Upper lobe of right lung (tissue), 1 donor: ENCODE measurements at regions not wholly inside any gene's neighbourhood (a gene's known extent, or its start where the extent isn't known, plus 50 kb on each side); places are given as distances from the start of the nearest gene placed in this dataset.

Experiments used
- ATAC-seq: fragments of 200-7000 bp; cut with Tn5 transposase; one replicate; pipeline ENCODE4 v1.9.1; 2020; ENCODE audit warnings: mild to moderate bottlenecking, moderate library complexity
- DNase-seq: peaks from one replicate; pipeline ENCODE4 v3.0.0-alpha.2; 2020
- H3K27ac ChIP-seq: fragments of 200-600 bp; one replicate; pipeline ENCODE4 v1.8.0; 2022
- H3K27me3 ChIP-seq: fragments of 200-600 bp; one replicate; pipeline ENCODE4 v1.8.0; 2022; ENCODE audit warnings: mild to moderate bottlenecking
- H3K36me3 ChIP-seq: fragments of 200-600 bp; one replicate; pipeline ENCODE4 v1.8.0; 2022
- H3K4me1 ChIP-seq: fragments of 200-600 bp; one replicate; pipeline ENCODE4 v1.8.0; 2022
- H3K4me3 ChIP-seq: fragments of 200-600 bp; one replicate; pipeline ENCODE4 v1.8.0; 2022; ENCODE audit warnings: mild to moderate bottlenecking
- H3K9me3 ChIP-seq: fragments of 200-600 bp; one replicate; pipeline ENCODE4 v1.8.0; 2022
- intact Hi-C: fragments of 100-400 bp; cut with DNase I; formaldehyde crosslinking; loops from one replicate; pipeline ENCODE4 v1.11.0; 2022
- TF ChIP-seq, protein P1 (sequence below): fragments of 200-600 bp; IDR thresholded peaks from one replicate; pipeline ENCODE4 v1.8.0; 2022; ENCODE audit warnings: antibody characterized with exemption
- donor health status: DM: no; HTN: yes; CAD: no; lungs with severe emphysema.

DNA sequence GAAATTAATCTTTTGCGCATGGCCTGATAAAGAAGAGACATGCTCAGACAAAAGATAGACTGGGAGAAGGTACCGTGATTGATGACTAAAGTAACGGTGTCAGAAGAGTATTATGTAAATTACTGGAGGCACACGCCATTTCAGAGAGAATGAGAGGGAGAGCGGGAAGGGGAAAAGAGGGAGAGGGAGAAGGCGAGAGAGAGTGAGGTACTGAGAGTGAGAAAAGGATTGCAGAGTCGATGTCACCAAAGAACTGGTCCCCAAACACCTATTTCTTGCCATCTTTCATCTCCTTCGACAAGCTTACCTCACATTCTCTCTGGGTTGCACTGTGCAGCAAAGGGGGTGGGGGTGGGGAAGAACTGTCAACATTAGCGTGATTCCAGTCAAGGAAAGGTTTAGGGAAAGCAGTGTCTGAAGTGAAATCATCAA, 673.7 kb downstream of the BCL11A start:
- H3K4me3 ChIP-seq: no peak overlapping the region
- no peak overlapping the region for H3K27ac ChIP-seq
- ATAC-seq: no peak
- no peaks in the 10 kb centered on the region for H3K9me3 ChIP-seq
- TF ChIP-seq, protein P1, sequence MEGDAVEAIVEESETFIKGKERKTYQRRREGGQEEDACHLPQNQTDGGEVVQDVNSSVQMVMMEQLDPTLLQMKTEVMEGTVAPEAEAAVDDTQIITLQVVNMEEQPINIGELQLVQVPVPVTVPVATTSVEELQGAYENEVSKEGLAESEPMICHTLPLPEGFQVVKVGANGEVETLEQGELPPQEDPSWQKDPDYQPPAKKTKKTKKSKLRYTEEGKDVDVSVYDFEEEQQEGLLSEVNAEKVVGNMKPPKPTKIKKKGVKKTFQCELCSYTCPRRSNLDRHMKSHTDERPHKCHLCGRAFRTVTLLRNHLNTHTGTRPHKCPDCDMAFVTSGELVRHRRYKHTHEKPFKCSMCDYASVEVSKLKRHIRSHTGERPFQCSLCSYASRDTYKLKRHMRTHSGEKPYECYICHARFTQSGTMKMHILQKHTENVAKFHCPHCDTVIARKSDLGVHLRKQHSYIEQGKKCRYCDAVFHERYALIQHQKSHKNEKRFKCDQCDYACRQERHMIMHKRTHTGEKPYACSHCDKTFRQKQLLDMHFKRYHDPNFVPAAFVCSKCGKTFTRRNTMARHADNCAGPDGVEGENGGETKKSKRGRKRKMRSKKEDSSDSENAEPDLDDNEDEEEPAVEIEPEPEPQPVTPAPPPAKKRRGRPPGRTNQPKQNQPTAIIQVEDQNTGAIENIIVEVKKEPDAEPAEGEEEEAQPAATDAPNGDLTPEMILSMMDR: no peak
- intact Hi-C loops: no loop called here
- no peaks in the 10 kb centered on the region for H3K4me1 ChIP-seq
- H3K36me3 ChIP-seq: no peaks in the 10 kb centered on the region
- H3K27me3 ChIP-seq: no peaks in the 10 kb centered on the region
- no peak for DNase-seq

DNA sequence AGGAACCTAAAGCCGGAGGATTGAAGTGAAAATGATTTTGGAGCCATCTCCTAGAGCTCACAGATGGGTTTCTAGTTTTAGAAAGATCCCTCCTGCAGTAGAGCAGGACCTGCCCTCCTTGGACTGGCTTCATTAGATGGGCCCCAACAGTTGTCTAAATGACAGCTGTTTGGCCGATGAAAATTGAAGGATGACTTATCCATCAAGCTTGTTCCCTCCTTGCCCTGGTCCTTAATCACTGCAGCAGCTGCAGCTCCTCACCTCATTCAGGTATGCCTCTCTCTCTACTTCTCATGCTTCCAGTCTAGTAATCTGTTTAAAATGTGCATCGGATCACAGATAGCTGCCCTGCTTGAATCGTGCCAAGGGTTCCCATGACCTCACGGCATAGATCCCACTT, 677.6 kb downstream of the BCL11A start:
- Histone ChIP-seq H3K27ac (no peak overlapping the region), H3K4me1 (no peaks in the 10 kb centered on the region), H3K4me3 (no peak overlapping the region), H3K27me3 (no peaks in the 10 kb centered on the region), H3K9me3 (no peaks in the 10 kb centered on the region), H3K36me3 (no peaks in the 10 kb centered on the region)
- TF ChIP-seq, protein P1: no peak
- DNase-seq (no peak), ATAC-seq (no peak)
- intact Hi-C loops: no loop called here

DNA sequence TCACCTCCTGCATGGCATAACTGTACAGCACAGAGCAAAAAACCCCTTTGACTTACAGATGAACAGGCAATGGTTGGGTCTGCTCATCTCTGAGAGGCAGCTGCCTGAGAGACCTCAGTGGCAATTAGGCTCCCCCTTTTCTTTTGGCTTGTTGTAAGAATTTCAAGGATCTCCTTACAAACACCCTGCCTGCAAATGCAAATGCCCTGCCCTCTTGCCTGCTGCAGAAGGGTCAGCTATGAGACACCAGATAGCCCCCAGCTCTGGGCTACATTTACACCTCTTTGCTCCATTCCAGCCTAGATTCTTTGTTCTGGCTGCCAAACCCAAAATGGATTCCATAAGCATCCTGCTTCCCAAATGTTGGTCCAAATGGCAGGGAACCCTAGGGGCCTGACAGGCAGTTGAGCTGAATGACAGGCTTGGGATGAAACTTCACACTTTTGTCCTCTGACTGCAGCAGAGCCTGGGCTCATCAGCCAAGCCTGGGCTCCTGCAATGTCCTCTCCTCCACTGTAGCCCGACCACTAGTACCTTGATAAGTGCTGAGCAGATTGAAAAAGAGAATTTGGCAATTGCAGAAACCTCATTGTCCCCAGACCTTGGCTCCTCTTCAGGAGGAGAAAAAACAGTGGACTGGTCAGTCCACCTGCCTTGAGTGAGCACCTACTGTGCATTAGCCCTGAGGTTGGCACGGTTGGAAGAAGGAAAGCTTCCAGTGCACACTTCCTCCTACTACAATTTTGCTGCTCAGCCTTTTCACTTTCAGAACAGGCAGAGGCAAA, 678.3 kb downstream of the BCL11A start:
- TF ChIP-seq, protein P1: no peak
- Histone ChIP-seq H3K9me3 (no peaks in the 10 kb centered on the region), H3K4me3 (no peak overlapping the region), H3K27ac (no peak overlapping the region), H3K36me3 (no peaks in the 10 kb centered on the region), H3K4me1 (no peaks in the 10 kb centered on the region), H3K27me3 (no peaks in the 10 kb centered on the region)
- intact Hi-C loops: no loop called here
- no peak for ATAC-seq
- no peak for DNase-seq

DNA sequence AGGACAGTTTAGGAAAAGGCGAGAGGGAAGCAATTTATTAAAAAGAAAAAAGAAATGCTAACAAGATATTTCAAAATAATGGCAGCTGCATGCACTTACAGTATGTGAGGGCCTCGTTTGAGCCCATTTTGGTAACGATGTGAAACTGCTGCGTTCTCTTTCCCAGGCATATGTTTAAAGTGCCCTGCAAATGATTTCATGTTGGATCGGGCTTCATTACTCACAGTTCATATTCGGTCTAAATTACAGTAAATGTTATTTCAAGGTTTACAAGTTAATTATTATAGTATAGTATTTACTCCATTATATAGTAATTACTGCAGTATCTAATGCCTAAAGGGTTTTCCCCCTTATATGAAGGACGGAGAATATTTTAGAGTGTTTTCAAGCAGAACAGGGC, 679.1 kb downstream of the BCL11A start:
- no peaks in the 10 kb centered on the region for H3K27me3 ChIP-seq
- no peak overlapping the region for H3K4me3 ChIP-seq
- no peaks in the 10 kb centered on the region for H3K9me3 ChIP-seq
- no peaks in the 10 kb centered on the region for H3K4me1 ChIP-seq
- ATAC-seq (no peak), DNase-seq (no peak)
- intact Hi-C loops: no loop called here
- no peak overlapping the region for H3K27ac ChIP-seq
- H3K36me3 ChIP-seq: no peaks in the 10 kb centered on the region
- TF ChIP-seq, protein P1: no peak

DNA sequence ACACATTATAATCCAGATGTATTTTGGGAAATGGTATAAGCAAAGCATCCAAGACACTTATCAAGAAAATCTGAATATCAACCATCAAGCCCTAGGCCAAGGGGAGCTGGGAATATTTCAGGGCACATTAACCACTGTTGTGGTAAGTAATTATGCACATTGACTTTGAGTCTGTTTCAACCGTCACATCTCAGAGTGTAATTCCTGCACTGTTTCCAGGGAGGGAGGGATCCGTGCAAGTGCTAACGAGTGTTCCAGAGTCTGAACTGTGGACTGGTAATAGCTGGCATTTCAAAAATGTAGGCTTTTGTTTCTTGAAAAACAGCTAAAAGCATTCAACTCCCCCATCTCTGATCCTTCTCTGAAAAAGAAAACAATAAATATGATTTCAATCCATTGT, 681.6 kb downstream of the BCL11A start:
- DNase-seq (no peak), ATAC-seq (no peak)
- Histone ChIP-seq H3K27ac (no peak overlapping the region), H3K9me3 (no peaks in the 10 kb centered on the region), H3K4me3 (no peak overlapping the region), H3K4me1 (no peaks in the 10 kb centered on the region), H3K36me3 (no peaks in the 10 kb centered on the region), H3K27me3 (no peaks in the 10 kb centered on the region)
- intact Hi-C loops: no loop called here
- TF ChIP-seq, protein P1: no peak
